OCI-LY1 (cell line): ENCODE measurements at regions not wholly inside any gene's neighbourhood (a gene's known extent, or its start where the extent isn't known, plus 50 kb on each side); places are given as distances from the start of the nearest gene placed in this dataset.

Source experiments
- H2AFZ ChIP-seq: fragments of 200-600 bp; sonication (generic), shearing (Covaris generic); 2 replicates; pipeline ENCODE4 v1.6.0; 2014; ENCODE audit warnings: antibody characterized with exemption, mild to moderate bottlenecking, low read length
- H3F3A ChIP-seq: fragments of 200-600 bp; sonication (generic), shearing (Covaris generic); 2 replicates; pipeline ENCODE4 v1.6.0; 2014; ENCODE audit warnings: mild to moderate bottlenecking, antibody characterized with exemption, low read length, moderate library complexity; ENCODE audit not compliant: insufficient read depth
- H3K27ac ChIP-seq: fragments of 200-600 bp; sonication (generic); 2 replicates; pipeline ENCODE4 v1.5.1; 2014; ENCODE audit warnings: low read length, mixed run types, mild to moderate bottlenecking, low read depth; ENCODE audit not compliant: poor library complexity, severe bottlenecking
- H3K27me3 ChIP-seq: fragments of 200-600 bp; sonication (generic); 2 replicates; pipeline ENCODE4 v1.6.0; 2014; ENCODE audit warnings: antibody characterized with exemption, mild to moderate bottlenecking, low read length, moderate library complexity; ENCODE audit not compliant: insufficient read depth
- H3K36me3 ChIP-seq: fragments of 200-600 bp; sonication (generic); 2 replicates; pipeline ENCODE4 v1.6.1; 2014; ENCODE audit warnings: mild to moderate bottlenecking, antibody characterized with exemption, low read length, moderate library complexity, mixed read lengths; ENCODE audit not compliant: insufficient read depth
- H3K4me1 ChIP-seq: fragments of 200-600 bp; sonication (generic); 2 replicates; pipeline ENCODE4 v1.5.1; 2014; ENCODE audit warnings: mild to moderate bottlenecking, low read length, moderate library complexity; ENCODE audit not compliant: insufficient read depth, severe bottlenecking
- H3K4me2 ChIP-seq: fragments of 200-600 bp; sonication (generic), shearing (Covaris generic); 2 replicates; pipeline ENCODE4 v1.6.1; 2014; ENCODE audit warnings: low read length
- H3K4me3 ChIP-seq: fragments of 200-600 bp; sonication (generic); 2 replicates; pipeline ENCODE4 v1.5.1; 2014; ENCODE audit warnings: low read length, low read depth, mild to moderate bottlenecking, mixed read lengths; ENCODE audit not compliant: poor library complexity, severe bottlenecking
- H3K79me2 ChIP-seq: fragments of 200-600 bp; shearing (Covaris generic); 2 replicates; pipeline ENCODE4 v1.6.1; 2016; ENCODE audit warnings: mixed run types, low read length, mixed read lengths; ENCODE audit not compliant: insufficient read depth
- H3K9ac ChIP-seq: fragments of 200-600 bp; sonication (generic), shearing (Covaris generic); 2 replicates; pipeline ENCODE4 v1.6.1; 2014; ENCODE audit warnings: mild to moderate bottlenecking, low read length, mixed read lengths
- H3K9me2 ChIP-seq: fragments of 200-600 bp; sonication (generic), shearing (Covaris generic); 2 replicates; pipeline ENCODE4 v1.6.1; 2014; ENCODE audit warnings: low read depth, mild to moderate bottlenecking, low read length, mixed read lengths
- H3K9me3 ChIP-seq: fragments of 200-600 bp; shearing (Covaris generic); 2 replicates; pipeline ENCODE4 v1.6.1; 2014; ENCODE audit warnings: low read length, mixed read lengths
- H4K20me1 ChIP-seq: fragments of 200-600 bp; sonication (generic), shearing (Covaris generic); 2 replicates; pipeline ENCODE4 v1.6.0; 2016; ENCODE audit warnings: mild to moderate bottlenecking, low read length; ENCODE audit not compliant: insufficient read depth
- EZH2 ChIP-seq: fragments of 200-600 bp; sonication (generic), shearing (Covaris generic); IDR thresholded peaks from 2 replicates; pipeline ENCODE4 v1.8.0; 2017; ENCODE audit warnings: borderline replicate concordance, mixed run types, mild to moderate bottlenecking, antibody characterized with exemption, low read length, moderate library complexity, mixed read lengths
- TF ChIP-seq, protein P1 (sequence below): fragments of 200-600 bp; sonication (generic), shearing (Covaris generic); IDR thresholded peaks from 2 replicates; pipeline ENCODE4 v1.5.1; 2017; ENCODE audit warnings: mild to moderate bottlenecking, antibody characterized with exemption, low read length, moderate library complexity, mixed read lengths

DNA sequence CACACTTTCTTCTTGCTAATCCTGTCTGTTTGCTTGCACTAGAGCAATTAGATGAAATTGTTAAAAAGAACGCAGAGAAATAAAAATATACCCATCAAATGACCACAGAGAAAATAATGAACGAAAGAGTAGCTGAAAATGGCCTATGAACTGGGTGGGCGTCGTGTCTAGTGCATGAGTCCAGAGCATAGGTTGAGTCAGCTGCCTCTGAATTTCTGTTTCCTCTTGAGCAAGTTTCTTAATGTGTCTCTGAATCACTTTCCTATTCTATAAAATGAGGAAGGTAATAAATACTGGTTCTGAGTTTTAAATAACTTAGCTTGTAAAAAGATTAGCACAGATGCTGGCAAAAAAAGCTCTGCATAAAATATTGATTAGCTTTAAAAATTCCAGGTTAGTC lies 75.0 kb downstream of the POM121L12 start:
- H3K27ac ChIP-seq, result no peak overlapping the region
- TF ChIP-seq, protein P1, sequence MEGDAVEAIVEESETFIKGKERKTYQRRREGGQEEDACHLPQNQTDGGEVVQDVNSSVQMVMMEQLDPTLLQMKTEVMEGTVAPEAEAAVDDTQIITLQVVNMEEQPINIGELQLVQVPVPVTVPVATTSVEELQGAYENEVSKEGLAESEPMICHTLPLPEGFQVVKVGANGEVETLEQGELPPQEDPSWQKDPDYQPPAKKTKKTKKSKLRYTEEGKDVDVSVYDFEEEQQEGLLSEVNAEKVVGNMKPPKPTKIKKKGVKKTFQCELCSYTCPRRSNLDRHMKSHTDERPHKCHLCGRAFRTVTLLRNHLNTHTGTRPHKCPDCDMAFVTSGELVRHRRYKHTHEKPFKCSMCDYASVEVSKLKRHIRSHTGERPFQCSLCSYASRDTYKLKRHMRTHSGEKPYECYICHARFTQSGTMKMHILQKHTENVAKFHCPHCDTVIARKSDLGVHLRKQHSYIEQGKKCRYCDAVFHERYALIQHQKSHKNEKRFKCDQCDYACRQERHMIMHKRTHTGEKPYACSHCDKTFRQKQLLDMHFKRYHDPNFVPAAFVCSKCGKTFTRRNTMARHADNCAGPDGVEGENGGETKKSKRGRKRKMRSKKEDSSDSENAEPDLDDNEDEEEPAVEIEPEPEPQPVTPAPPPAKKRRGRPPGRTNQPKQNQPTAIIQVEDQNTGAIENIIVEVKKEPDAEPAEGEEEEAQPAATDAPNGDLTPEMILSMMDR, result no peak
- no peak for TF ChIP-seq EZH2
- no peak overlapping the region for H3K9ac ChIP-seq
- H3F3A ChIP-seq, result no peaks in the 10 kb centered on the region
- no peaks in the 10 kb centered on the region for H3K9me2 ChIP-seq
- no peaks in the 10 kb centered on the region for H4K20me1 ChIP-seq
- no peaks in the 10 kb centered on the region for H3K36me3 ChIP-seq
- no peaks in the 10 kb centered on the region for H3K27me3 ChIP-seq
- no peak overlapping the region for H3K4me2 ChIP-seq
- no peaks in the 10 kb centered on the region for H3K79me2 ChIP-seq
- peaks cover 72% of the 10 kb centered on the region for H3K4me1 ChIP-seq
- peak overlapping the region; percentile 37; the same call in 1 of the 2 replicates for H2AFZ ChIP-seq
- no peak overlapping the region for H3K4me3 ChIP-seq
- no peaks in the 10 kb centered on the region for H3K9me3 ChIP-seq

DNA sequence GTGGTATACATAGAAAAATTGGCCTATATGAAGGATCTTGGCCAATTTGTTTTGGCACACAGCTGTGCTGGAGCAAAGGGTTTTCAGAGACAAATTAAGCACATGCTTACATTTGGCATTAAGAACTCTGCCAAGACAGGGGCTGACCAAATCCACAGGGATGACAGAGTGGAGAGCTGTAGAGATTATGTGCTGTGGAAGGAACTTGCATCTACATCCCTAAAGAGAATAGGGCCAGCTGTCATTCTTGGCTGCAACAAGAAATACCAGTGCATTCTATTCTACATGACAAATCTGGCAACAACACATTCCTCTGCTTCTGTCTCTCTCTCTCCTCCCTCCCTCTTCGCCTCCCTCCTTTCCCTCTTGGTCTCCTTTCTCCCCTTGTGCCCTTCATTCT lies 75.6 kb downstream of the POM121L12 start:
- Histone ChIP-seq H3K36me3 (no peaks in the 10 kb centered on the region), H3K79me2 (no peaks in the 10 kb centered on the region), H3K4me1 (peaks cover 73% of the 10 kb centered on the region), H3K9me3 (no peaks in the 10 kb centered on the region), H3K9me2 (no peaks in the 10 kb centered on the region), H2AFZ (peak overlapping the region; percentile 56; the same call in 1 of the 2 replicates), H3K4me3 (no peak overlapping the region), H3K27ac (no peak overlapping the region), H3F3A (no peaks in the 10 kb centered on the region), H3K4me2 (no peak overlapping the region), H3K9ac (no peak overlapping the region), H4K20me1 (no peaks in the 10 kb centered on the region), H3K27me3 (no peaks in the 10 kb centered on the region)
- no peak for TF ChIP-seq EZH2
- TF ChIP-seq, protein P1, result no peak

DNA sequence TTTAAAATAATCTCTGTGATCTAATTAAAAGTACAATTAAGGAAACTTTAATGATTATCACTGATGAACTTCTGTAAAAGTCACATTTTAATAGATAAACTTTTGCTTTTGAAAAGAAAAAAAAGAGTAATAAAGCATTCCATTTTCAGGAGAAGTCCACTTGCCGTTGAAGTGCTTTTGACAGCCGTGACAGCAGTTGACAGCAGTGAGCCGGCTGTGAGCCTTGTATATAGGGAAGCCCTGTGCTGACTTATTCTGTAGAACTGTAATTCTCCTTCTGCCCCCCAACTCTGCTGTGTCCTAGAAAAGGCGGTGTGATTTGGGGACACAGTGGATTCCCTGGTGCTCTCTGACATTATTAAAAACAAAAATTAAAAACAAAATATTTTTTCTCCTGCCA lies 78.0 kb downstream of the POM121L12 start:
- H3K9me3 ChIP-seq, result no peaks in the 10 kb centered on the region
- H4K20me1 ChIP-seq, result no peaks in the 10 kb centered on the region
- no peaks in the 10 kb centered on the region for H3K9me2 ChIP-seq
- no peak overlapping the region for H3K27ac ChIP-seq
- H3K4me2 ChIP-seq, result 0 out of 2 replicates have a peak overlapping the region, but pooled peaks have one; percentile 8
- H3K4me1 ChIP-seq, result peaks cover 65% of the 10 kb centered on the region
- H3K36me3 ChIP-seq, result no peaks in the 10 kb centered on the region
- TF ChIP-seq, protein P1, result no peak
- TF ChIP-seq EZH2, result no peak
- no peaks in the 10 kb centered on the region for H3K79me2 ChIP-seq
- no peak overlapping the region for H3K4me3 ChIP-seq
- H3K9ac ChIP-seq, result no peak overlapping the region
- no peaks in the 10 kb centered on the region for H3F3A ChIP-seq
- peak overlapping the region; percentile 35; the same call in 1 of the 2 replicates for H2AFZ ChIP-seq
- H3K27me3 ChIP-seq, result no peaks in the 10 kb centered on the region
